Hematopoietic multipotent progenitor cell treated with erythropoietin and hydrocortisone succinate and interleukin-3 and kit ligand, for 17 days (in vitro differentiated cells): ENCODE measurements at regions not wholly inside any gene's neighbourhood (a gene's known extent, or its start where the extent isn't known, plus 50 kb on each side); places are given as distances from the start of the nearest gene placed in this dataset.
"Not testable (repeated sequence)": the region's sequence is repeated elsewhere in the genome, so short reads cannot be mapped to it uniquely, and the experiment has no call there.

ENCODE experiments used
- DNase-seq: peaks from one replicate; pipeline ENCODE4 v3.0.0-alpha.2; 2015; ENCODE audit warnings: low spot score

DNA sequence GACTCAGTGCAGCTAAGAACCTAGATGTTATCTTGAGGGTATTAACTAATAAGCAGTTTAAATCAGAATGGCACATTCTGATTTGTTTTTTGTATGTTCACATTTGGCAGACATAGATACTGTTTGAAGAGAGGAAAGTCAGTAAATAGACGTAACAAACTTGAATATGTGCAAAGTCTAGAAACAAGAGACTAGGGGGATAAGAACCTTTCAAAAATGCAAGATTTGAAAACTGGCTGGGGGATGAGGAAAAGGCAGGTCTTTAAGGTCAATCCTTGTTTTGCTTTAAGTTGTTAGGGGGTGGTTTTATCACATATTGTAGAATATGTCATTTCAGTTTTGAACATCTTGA, 136.5 kb downstream of the ZNF92 start:
- not testable (repeated sequence) for DNase-seq

DNA sequence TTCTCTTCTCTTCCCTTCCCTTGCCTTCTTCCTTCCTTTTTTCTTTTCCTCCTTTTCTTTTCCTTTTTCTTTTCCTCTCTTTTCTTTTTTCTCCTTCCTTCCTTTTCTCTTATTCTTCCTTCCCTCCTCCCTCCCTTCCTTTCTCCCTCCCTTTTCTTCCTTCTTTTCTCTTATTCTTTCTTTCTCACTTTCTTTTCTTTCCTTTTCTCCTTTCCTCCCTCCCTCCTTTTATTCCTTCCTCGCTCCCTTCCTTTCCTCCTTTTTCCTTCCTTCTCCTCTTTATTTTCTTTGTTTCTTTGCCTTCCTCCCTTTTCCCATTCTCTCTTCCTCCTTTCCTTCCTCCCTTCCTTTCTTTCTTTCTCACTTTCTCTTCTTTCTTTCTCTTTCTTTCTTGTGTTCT, 146.1 kb downstream of the ZNF92 start:
- not testable (repeated sequence) for DNase-seq

DNA sequence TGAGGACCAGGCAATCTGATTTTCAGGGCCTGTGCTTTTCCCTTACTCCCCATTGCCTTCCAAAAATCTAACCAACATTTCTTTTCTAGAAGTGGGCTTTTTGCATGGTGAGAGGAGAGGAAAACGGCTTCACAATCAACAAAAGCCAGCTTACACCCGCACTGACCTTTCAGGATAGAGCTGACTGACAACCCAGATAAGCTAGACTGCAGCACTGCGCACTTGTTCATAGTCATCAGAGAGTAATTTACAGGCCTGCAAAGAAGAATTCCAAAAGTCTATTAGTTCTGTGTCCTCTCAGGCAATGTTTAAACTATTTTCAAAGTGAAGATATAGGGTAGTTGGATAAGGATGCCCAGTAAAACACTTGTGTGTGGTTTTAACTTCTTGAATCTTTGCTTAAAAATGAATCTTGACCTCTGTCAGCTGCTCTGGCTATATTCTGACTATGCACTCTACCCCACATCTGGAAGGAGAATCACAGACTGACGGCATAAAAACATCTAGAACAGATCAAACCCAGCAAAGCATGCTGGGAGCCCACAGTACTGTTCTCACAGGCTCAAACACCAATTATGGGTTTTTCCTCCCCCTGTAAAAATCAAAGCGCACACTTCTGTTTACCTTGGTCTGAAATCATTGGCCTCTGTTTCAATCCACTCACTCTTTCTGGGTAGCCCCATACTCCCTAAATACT, 172.0 kb downstream of the ZNF92 start:
- DNase-seq = not testable (repeated sequence)

DNA sequence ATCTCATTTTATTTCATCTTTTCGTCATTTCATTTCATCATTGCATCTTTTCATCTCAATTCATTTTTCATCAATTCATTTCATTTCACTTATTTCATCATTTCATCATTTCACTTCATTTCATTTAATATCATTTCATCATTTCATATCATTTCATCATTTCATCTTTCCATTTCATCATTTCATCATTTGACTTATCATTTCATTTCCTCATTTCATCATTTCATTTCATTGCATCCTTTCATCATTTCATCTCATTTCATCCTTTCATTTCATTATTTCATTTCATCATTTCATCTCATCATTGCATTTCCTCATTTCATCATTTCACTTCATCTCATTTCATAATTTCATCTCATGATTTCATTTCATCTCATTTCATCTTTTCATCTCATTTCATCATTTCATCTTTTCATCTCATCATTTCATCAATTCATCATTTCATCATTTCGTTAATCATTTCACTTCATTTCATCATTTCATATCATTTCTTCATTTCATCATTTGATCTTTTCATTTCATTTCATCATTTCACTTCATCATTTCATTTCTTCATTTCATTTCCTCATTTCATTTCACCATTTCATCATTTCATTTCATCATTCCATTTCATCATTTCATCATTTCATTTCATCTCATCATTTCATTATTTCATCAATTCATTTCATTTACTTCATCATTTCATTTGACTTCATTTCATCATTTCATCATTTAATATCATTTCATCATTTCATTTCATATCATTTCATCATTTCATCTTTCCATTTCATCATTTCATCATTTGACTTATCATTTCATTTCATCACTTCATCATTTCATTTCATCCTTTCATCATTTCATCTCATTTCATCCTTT, 176.2 kb downstream of the ZNF92 start:
- DNase-seq = not testable (repeated sequence)

DNA sequence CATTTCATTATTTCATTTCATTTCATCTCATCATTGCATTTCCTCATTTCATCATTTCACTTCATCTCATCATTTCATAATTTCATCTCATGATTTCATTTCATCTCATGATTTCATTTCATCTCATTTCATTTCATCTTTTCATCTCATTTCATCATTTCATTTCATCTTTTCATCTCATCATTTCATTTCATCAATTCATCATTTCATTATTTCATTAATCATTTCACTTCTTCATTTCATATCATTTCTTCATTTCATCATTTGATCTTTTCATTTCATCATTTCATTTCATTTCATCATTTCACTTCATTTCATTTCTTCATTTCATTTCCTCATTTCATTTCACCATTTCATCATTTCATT, 176.8 kb downstream of the ZNF92 start:
- not testable (repeated sequence) for DNase-seq

DNA sequence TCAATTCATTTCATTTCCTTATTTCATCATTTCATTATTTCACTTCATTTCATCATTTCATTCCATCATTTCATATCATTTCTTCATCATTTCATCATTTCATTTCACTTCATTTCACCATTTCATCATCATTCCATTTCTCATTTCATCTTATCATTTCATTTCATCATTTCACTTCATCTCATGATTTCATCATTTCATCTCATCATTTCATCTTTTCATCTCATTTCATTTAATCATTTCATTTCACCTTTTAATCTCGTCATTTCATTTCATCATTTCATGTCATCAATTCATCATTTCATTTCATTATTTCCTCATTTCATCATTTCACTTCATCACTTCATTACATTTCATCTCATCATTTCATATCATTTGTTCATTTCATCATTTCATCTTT, 177.4 kb downstream of the ZNF92 start:
- not testable (repeated sequence) for DNase-seq

DNA sequence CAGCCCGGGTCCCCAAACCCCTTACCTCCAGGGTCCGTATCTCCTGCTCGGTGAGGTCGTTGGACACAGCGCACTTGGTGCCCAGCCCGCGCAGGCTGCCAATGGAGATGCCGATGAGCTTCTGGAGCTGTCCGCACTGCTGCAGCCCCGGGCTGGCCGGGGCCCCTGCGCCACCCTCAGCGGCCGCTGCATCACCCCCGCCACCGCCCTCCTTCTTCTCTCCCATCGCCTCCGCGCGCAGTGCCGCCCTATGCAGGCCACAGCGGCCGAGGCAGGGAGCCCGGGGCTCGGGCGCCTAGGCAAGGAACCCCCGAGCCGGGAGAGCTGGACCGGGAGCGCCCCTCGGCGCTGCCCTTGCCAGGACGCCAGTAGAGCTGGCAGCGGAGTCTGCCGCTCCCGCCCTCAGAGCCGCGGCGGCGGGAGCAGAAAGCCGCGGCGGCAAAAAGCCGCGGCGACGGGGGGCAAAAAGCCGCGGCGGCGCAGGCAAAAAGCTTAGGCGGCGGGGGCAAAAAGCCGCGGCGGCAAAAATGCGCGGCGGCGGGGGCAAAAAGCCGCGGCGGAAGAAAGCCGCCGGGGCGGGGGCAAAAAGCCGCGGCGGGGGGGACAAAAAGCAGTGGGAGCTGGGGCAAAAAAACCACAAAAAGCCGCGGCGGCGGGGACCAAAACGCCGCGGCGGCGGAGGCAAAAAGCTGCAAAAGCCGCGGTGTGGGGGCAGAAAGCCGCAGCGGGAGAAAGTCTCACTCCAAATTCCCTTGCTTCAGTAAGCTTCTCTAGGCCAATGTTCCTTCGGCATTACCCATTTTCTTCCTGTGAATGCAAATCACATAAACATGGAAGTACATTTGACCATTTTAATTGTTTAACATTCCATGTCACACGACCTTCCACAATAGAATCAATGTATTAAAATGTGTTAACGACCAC, 181.2 kb downstream of the ZNF92 start:
- not testable (repeated sequence) for DNase-seq

DNA sequence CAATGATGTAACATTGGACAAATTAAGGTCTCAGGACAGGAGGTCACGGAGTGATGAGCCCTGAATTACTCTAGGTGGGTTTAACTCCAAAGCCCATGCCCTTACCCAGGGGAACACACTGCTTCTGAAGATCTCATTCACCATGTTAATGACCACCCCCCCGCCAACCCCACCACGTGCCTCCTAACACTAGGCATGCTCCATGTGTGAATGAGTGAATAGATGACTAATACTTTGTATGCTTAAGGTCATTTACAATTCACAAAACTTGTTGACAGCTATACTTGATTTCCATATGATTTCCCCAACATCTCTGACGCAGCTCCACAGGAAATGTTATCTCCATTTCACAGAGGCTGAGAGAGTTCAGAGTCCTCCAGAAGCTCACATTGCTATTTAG, 184.9 kb downstream of the ZNF92 start:
- not testable (repeated sequence) for DNase-seq

DNA sequence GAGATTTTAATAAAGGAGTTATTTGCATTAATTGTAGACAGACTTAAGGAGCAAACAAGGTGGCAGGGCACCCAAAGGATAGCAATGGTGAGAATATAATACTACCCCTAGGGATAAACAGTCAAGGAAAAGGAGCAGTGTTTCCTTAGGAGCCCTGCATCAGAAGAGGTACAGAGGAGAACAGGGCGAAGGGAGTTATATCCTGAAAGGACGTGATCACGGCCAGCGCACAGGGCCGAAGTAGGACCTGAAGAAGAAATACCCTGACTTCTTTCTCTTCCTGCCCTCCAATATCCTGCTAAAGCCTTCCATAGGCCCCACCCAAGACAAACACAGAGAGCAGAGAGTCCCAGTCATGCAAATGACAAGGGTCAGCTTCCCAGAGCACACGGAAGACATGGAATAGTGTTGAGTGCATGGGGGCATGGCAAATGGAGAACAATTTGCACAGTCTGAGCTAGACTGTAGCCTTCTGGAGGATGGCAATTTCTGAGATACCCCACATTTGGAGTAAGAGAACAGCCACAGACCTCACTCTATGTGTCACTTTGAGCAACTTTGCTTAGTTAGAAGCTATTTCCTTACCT, 188.2 kb downstream of the ZNF92 start:
- DNase-seq = not testable (repeated sequence)

DNA sequence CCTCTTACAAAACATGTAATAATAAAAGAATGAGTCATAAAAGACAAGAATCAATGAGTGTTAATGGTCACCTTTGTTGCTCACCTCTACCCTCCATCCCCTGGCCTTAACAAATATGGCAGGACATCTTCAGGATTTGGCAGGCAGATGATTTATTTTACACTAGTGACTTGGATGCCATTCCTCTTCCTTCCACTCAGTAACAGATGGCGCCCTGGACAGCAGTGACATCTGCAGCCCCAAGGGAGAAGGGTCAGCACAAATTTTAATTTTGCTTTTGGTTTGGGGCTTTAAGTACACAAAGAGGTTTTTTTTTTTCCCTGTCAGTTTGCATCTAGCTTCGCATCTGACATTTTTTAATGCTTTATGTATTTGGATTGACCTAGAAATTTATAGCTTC, 188.9 kb downstream of the ZNF92 start:
- DNase-seq = not testable (repeated sequence)

DNA sequence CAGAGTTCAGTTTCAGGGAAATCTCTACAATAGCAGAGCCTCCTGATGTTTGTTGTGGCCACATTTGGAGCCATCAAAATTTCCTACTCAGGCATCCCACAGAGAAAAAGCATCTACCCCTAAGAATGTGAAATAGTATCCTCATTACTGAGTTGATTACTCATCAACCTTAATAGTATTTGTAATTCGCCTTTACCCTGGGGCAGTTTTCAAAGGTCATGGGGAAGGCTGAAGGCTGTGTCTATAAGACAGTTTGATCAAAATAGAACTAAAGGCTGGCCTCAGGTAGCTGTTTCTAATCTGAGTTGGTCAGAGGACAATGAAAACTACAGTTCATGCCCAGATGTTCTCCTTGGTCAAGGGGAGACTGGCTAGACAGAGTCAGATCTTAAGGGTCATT, 189.7 kb downstream of the ZNF92 start:
- DNase-seq = not testable (repeated sequence)

DNA sequence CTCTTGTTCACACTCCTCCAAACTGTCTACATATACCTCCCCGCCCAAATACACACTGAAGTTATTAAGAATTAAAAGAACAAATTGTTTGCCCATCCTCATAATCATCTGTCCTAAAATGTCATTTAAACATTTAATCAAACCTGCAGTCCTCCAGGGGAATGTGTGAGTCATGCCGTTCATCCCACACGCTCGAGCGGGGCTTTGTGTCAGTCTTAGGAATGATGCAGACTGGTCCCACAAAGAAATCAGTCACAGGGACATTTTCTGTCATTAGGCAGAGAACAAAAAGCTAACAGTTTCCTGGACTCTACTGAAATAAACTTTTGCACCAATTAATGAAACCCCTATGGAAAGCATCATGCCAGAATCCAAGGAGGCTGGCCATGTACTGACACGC, 194.6 kb downstream of the ZNF92 start:
- DNase-seq = not testable (repeated sequence)

DNA sequence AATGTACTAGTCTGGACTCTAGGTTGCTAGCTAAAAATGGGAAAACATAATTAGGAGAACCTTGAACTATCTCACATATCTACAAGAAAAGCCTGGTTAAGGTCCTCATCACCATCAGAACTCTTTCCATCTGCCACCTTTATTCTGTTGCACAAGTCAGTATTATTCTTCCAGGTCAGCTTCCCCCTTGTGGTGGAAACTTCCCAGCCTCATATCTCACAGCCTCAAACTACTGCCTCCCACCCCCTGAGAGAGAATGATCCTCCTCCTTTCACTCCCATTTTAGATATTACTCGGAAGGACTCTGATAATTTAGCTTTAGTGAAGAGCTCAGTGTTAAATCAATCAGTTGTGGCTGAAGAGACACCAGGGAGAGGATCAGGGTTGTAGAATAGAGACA, 197.3 kb downstream of the ZNF92 start:
- DNase-seq = not testable (repeated sequence)

DNA sequence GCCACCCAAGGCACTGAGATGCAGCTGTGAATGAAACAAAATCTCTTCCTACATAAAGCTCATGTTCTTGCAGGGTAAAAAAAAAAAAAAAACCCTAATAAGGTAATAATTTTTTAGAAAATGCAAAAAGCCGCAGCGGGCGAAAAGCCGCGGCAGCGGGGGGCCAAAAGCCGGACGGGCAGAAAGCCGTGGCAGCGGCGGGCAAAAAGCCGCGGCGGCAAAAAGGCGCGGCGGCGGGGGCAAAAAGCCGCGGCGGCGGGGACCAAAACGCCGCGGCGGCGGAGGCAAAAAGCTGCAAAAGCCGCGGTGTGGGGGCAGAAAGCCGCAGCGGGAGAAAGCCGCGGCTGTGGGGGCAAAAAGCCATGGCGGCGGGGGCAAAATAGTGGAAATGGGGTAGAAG, 198.9 kb downstream of the ZNF92 start:
- not testable (repeated sequence) for DNase-seq

DNA sequence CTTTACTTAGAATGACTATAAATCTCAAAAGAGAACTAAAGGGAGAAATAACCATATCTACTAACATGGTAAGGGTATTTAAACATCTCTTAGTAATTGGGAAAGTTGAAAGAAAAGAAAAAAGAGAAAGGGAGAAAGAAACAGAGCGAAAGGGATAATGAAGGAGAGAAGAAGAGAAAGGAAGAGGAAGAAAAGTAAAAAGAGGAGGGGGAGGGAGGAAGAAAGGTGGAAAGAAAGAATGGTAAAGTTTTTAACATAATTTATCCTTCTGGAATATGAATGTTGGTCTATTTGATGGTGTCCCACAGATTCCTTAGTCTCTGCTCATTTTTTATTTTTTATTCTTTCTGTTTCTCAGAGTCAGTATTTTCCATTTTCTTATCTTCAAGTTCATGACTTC, 202.7 kb downstream of the ZNF92 start:
- not testable (repeated sequence) for DNase-seq

DNA sequence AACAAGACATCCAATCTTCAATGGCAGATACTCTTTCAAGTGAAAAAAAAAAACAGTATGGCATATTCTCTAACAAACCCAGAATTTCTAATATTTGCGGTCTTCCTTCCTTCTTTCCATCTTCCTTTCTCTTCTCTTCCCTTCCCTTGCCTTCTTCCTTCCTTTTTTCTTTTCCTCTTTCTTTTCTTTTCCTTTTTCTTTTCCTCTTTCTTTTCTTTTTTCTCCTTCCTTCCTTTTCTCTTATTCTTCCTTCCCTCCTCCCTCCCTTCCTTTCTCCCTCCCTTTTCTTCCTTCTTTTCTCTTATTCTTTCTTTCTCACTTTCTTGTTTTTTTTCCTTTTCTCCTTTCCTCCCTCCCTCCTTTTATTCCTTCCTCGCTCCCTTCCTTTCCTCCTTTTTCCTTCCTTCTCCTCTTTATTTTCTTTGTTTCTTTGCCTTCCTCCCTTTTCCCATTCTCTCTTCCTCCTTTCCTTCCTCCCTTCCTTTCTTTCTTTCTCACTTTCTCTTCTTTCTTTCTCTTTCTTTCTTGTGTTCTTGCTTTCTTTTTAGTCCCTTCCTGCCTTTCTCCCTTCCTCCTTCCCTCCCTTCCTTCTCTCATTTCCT, 209.0 kb downstream of the ZNF92 start:
- not testable (repeated sequence) for DNase-seq

DNA sequence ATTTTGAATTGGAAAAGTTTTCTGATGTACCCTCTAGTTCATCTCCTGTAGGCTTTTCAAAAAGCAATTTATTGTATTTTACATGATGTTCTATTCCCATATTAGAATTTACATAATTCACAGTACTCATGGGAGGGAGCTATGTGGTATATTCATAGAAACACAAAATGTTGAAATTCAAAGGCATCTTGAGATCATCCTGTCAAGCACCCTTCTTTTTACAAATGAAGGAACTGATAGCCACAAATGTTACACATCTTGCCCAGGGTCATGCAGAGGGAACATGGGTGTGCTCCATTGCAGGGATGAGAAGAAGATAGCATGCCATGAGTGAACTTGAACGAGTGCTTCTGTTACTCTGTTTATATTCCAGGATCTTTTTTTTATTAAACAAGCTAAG, 228.8 kb downstream of the ZNF92 start:
- not testable (repeated sequence) for DNase-seq

DNA sequence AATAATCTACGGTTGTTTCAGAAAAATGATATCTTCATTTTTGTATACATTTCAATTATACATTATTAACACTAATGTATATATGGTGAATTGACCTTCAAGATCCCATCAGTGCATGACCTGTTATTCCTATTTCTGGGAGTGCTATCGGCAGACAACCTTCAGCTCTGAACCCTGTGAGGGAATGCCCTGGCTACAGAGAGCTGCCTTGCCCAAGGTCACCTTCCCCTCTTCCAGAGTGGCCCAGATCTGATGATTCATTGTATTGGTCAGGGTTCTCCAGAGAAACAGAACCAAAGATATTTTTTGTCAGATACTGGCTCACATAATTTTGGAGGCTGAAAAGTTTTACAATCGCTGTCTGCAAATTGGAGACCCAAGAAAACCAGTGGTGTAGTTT, 235.5 kb downstream of the ZNF92 start:
- DNase-seq = no peak

DNA sequence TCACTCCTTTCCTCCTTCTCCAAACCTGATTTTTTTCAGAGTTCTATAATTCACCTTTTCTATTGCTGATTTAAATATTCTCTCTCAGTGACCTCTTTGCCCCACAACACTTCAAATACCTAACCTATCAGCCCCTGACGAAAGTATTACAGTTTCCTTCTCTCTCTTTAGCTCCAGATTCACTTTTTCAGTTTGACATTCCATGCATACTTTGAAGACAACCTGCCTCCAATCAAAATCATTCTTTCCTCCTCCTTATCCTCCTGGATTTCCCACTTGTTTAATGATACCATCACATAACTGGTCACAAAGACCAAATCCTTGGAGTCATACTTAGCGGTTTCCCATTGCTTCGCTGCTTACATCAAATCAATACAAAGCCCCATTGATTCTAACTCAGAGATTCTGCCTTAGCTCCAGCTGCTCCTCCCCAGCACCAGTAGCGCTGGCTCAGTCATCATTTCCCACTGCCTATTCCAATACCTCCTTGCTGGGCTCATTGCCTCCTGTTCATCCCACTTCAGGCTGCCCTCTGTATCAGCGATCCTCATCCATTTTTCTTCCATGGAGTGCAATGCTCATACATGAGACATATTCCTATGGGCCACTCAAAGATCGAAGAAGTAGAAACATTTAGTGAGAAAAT, 240.1 kb downstream of the ZNF92 start:
- not testable (repeated sequence) for DNase-seq

DNA sequence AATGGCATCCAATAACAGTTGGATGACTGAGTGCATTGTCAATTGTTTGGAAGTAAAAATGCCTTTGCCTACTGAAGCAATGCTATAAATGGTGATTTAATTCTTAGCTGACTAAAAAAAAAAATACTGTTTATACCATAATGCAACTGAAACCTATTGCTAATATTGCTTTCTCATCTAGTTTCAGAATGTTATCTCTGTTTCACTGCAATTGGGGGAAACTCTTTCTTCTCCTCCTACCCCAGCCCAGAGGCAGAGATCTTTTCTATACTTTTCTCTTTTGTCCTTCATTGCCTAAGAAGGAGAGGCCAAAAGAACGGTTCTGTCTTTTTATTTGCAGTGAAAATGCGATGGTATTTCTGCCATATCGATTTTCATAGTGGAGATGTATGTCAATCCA, 242.5 kb downstream of the ZNF92 start:
- not testable (repeated sequence) for DNase-seq

DNA sequence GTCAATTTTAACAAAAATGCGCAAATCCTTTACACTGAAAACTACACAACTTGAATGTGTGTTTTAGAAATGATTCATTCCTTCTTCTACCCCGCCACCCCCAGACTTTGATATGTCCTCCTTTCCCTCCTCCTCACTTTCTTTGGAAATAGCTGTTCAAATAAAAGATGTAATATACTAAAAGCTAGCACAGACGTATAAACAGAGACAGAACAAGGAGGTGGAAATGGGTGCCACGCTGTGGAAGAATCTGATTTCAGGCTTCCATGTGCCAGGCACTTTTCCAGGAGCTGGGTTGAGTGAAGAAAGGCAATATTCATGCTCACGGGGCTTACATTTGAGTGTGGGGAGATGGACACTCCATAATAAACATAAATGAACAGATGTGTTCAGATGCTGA, 246.6 kb downstream of the ZNF92 start:
- DNase-seq = not testable (repeated sequence)
